Femur (tissue), 1 donor: ENCODE measurements at regions not wholly inside any gene's neighbourhood (a gene's known extent, or its start where the extent isn't known, plus 50 kb on each side); places are given as distances from the start of the nearest gene placed in this dataset.
A peak's percentile ranks its signal among the peaks of the same experiment; 100 is the strongest.

Source experiments
- DNase-seq: peaks from one replicate; pipeline ENCODE4 v3.0.0-alpha.2; 2017

- DNase-seq = no peak
Observed at GRCh38 chr19:30222992-30223865, 149.0 kb upstream of the ZNF536 start.

- DNase-seq = no peak
Observed at GRCh38 chr19:30223866-30224688, 148.1 kb upstream of the ZNF536 start.

GRCh38 chr19:30224689-30225606, 147.2 kb upstream of the ZNF536 start:
- DNase-seq = peak; percentile 33

- no peak for DNase-seq
Observed at GRCh38 chr19:30225676-30226463, 146.3 kb upstream of the ZNF536 start.

- peak; percentile 35 for DNase-seq
Observed at GRCh38 chr19:30226464-30227011, 145.6 kb upstream of the ZNF536 start.

- peak; percentile 42 for DNase-seq
Observed at GRCh38 chr19:30227012-30227621, 145.1 kb upstream of the ZNF536 start.

- peak; percentile 83 for DNase-seq
Observed at GRCh38 chr19:30227661-30228112, 144.5 kb upstream of the ZNF536 start.

- DNase-seq = peak; percentile 30
Observed at GRCh38 chr19:30228113-30228834, 143.9 kb upstream of the ZNF536 start.

- DNase-seq = peak; percentile 36
Observed at GRCh38 chr19:30228835-30229524, 143.2 kb upstream of the ZNF536 start.

GRCh38 chr19:30229525-30230174, 142.5 kb upstream of the ZNF536 start:
- DNase-seq = peak; percentile 31

- no peak for DNase-seq
Observed at GRCh38 chr19:30231408-30232318, 140.5 kb upstream of the ZNF536 start.

GRCh38 chr19:30233375-30233774, 138.8 kb upstream of the ZNF536 start:
- DNase-seq = no peak

GRCh38 chr19:30235946-30236345, 136.2 kb upstream of the ZNF536 start:
- DNase-seq = no peak

GRCh38 chr19:30236587-30236986, 135.6 kb upstream of the ZNF536 start:
- DNase-seq = no peak

- DNase-seq = no peak
Observed at GRCh38 chr19:30237140-30237539, 135.0 kb upstream of the ZNF536 start.

- no peak for DNase-seq
Observed at GRCh38 chr19:30240904-30241695, 131.1 kb upstream of the ZNF536 start.

- no peak for DNase-seq
Observed at GRCh38 chr19:30244533-30244932, 127.7 kb upstream of the ZNF536 start.
